Smooth muscle cell (in vitro differentiated cells): ENCODE measurements at regions not wholly inside any gene's neighbourhood (a gene's known extent, or its start where the extent isn't known, plus 50 kb on each side); places are given as distances from the start of the nearest gene placed in this dataset.
"Not testable (repeated sequence)": the region's sequence is repeated elsewhere in the genome, so short reads cannot be mapped to it uniquely, and the experiment has no call there.

Source experiments
- DNase-seq: peaks from one replicate; lab custom pipeline; 2025; ENCODE audit not compliant: unreplicated experiment; lab: John Stamatoyannopoulos, UW
- H2AFZ ChIP-seq: fragments of 200-600 bp; sonication (generic); 2 replicates; pipeline ENCODE4 v1.6.0; 2016; ENCODE audit warnings: antibody characterized with exemption, low read depth, mild to moderate bottlenecking
- H3F3A ChIP-seq: fragments of 200-600 bp; sonication (generic); 2 replicates; pipeline ENCODE4 v1.6.0; 2017; ENCODE audit warnings: antibody characterized with exemption, low read depth
- H3K27ac ChIP-seq: fragments of 200-600 bp; sonication (generic); 2 replicates; pipeline ENCODE4 v1.5.1; 2016; ENCODE audit warnings: low read depth, mild to moderate bottlenecking
- H3K27me3 ChIP-seq: fragments of 200-600 bp; sonication (generic); 2 replicates; pipeline ENCODE4 v1.6.1; 2016; ENCODE audit warnings: low read depth, mild to moderate bottlenecking
- H3K36me3 ChIP-seq: fragments of 200-600 bp; sonication (generic); 2 replicates; pipeline ENCODE4 v1.5.1; 2016; ENCODE audit warnings: low read depth
- H3K4me1 ChIP-seq: fragments of 200-600 bp; sonication (generic); 2 replicates; pipeline ENCODE4 v1.5.1; 2016; ENCODE audit warnings: low read depth
- H3K4me2 ChIP-seq: fragments of 200-600 bp; sonication (generic); 2 replicates; pipeline ENCODE4 v1.6.0; 2016; ENCODE audit warnings: mild to moderate bottlenecking
- H3K4me3 ChIP-seq: fragments of 200-600 bp; sonication (generic); 2 replicates; pipeline ENCODE4 v1.5.1; 2016; ENCODE audit warnings: mild to moderate bottlenecking
- H3K79me2 ChIP-seq: fragments of 200-600 bp; sonication (generic); 2 replicates; pipeline ENCODE4 v1.6.0; 2016; ENCODE audit warnings: low read depth, mild to moderate bottlenecking
- H3K9ac ChIP-seq: fragments of 200-600 bp; sonication (generic); 2 replicates; pipeline ENCODE4 v1.6.0; 2016; ENCODE audit warnings: low read depth
- H3K9me3 ChIP-seq: fragments of 200-600 bp; sonication (generic); replicated peaks from 2 replicates; pipeline ENCODE4 v1.5.1; 2016; ENCODE audit warnings: low read depth
- H4K20me1 ChIP-seq: fragments of 200-600 bp; sonication (generic); 2 replicates; pipeline ENCODE4 v1.6.0; 2016; ENCODE audit warnings: low read depth
- CTCF ChIP-seq: fragments of 200-600 bp; sonication (generic); IDR thresholded peaks from 2 replicates; pipeline ENCODE4 v1.5.1; 2017; ENCODE audit warnings: borderline replicate concordance, mild to moderate bottlenecking, antibody characterized with exemption; ENCODE audit not compliant: insufficient read depth, poor library complexity, severe bottlenecking
- WGBS: methylation state at CpG from one replicate; pipeline ENCODE4 v1.1.7; 2016; ENCODE audit warnings: low lambda C conversion rate; 5-methylcytosine and 5-hydroxymethylcytosine counted together

GRCh38 chr9:78112406-78112805 is 80.8 kb upstream of the GNAQ start:
- Histone ChIP-seq H3K27me3 (no peaks in the 10 kb centered on the region), H3K4me1 (no peaks in the 10 kb centered on the region), H3K27ac (no peak overlapping the region), H3K9me3 (no peaks in the 10 kb centered on the region), H2AFZ (no peak overlapping the region), H3K4me2 (no peak overlapping the region), H3F3A (no peaks in the 10 kb centered on the region), H3K9ac (no peak overlapping the region), H3K79me2 (no peaks in the 10 kb centered on the region), H4K20me1 (no peaks in the 10 kb centered on the region), H3K36me3 (no peaks in the 10 kb centered on the region), H3K4me3 (no peak overlapping the region)
- no peak for DNase-seq
- 87% methylated on average over 3 of the region's 3 CpGs for WGBS
- TF ChIP-seq CTCF, result no peak

GRCh38 chr9:78112004-78112403 is 80.4 kb upstream of the GNAQ start:
- 94% methylated on average over 3 of the region's 3 CpGs for WGBS
- H3K4me3 ChIP-seq, result no peak overlapping the region

GRCh38 chr9:78109075-78109474 is 77.5 kb upstream of the GNAQ start:
- H3K27ac ChIP-seq, result no peak overlapping the region
- 92% methylated on average over 2 of the region's 2 CpGs for WGBS
- no peak for DNase-seq
- H3K79me2 ChIP-seq, result no peaks in the 10 kb centered on the region
- peaks cover 8% of the 10 kb centered on the region for H3K27me3 ChIP-seq
- no peaks in the 10 kb centered on the region for H3K9me3 ChIP-seq
- no peak overlapping the region for H3K4me3 ChIP-seq
- H3K4me2 ChIP-seq, result no peak overlapping the region
- no peaks in the 10 kb centered on the region for H3K4me1 ChIP-seq
- H3K9ac ChIP-seq, result no peak overlapping the region
- no peak overlapping the region for H2AFZ ChIP-seq
- H4K20me1 ChIP-seq, result no peaks in the 10 kb centered on the region
- no peaks in the 10 kb centered on the region for H3K36me3 ChIP-seq
- TF ChIP-seq CTCF, result no peak
- no peaks in the 10 kb centered on the region for H3F3A ChIP-seq

More at GRCh38 chr9:78112004-78112403, 80.4 kb upstream of the GNAQ start:
- no peaks in the 10 kb centered on the region for H3K4me1 ChIP-seq
- no peaks in the 10 kb centered on the region for H3K36me3 ChIP-seq
- H3K9ac ChIP-seq, result no peak overlapping the region
- H3K79me2 ChIP-seq, result no peaks in the 10 kb centered on the region
- H2AFZ ChIP-seq, result no peak overlapping the region
- H3K27ac ChIP-seq, result no peak overlapping the region
- no peak for TF ChIP-seq CTCF
- no peaks in the 10 kb centered on the region for H3K27me3 ChIP-seq
- no peaks in the 10 kb centered on the region for H4K20me1 ChIP-seq
- no peaks in the 10 kb centered on the region for H3F3A ChIP-seq
- no peak for DNase-seq
- H3K4me2 ChIP-seq, result no peak overlapping the region
- no peaks in the 10 kb centered on the region for H3K9me3 ChIP-seq

GRCh38 chr9:78106586-78106985 is 75.0 kb upstream of the GNAQ start:
- H3K79me2 ChIP-seq, H3K4me2 ChIP-seq, H3K4me1 ChIP-seq, H2AFZ ChIP-seq, H3K9ac ChIP-seq, H3K27me3 ChIP-seq, H3K27ac ChIP-seq, H3K36me3 ChIP-seq, H3K9me3 ChIP-seq, H4K20me1 ChIP-seq, H3F3A ChIP-seq, DNase-seq, H3K4me3 ChIP-seq: not testable (repeated sequence)
- WGBS, result 89% methylated on average over 8 of the region's 8 CpGs
